ENCODE measurements at regions not wholly inside any gene's neighbourhood (a gene's known extent, or its start where the extent isn't known, plus 50 kb on each side); places are given as distances from the start of the nearest gene placed in this dataset.

- no peak for DNase-seq (ENCODE audit: low spot score)
Observed at GRCh38 chr16:79717333-79718137, 117.0 kb upstream of the MAF start.

- DNase-seq (ENCODE audit: low spot score), result no peak
Observed at GRCh38 chr16:79716645-79717332, 116.3 kb upstream of the MAF start.

- DNase-seq (ENCODE audit: low spot score), result no peak
Observed at GRCh38 chr16:79715061-79715460, 114.5 kb upstream of the MAF start.

GRCh38 chr16:79714440-79714839, 113.9 kb upstream of the MAF start:
- no peak for DNase-seq (ENCODE audit: low spot score)

- no peak for DNase-seq (ENCODE audit: low spot score)
Observed at GRCh38 chr16:79713609-79714309, 113.2 kb upstream of the MAF start.

GRCh38 chr16:79712276-79712675, 111.7 kb upstream of the MAF start:
- DNase-seq (ENCODE audit: low spot score), result no peak

GRCh38 chr16:79707876-79708275, 107.3 kb upstream of the MAF start:
- DNase-seq (ENCODE audit: low spot score), result no peak

- DNase-seq (ENCODE audit: low spot score), result no peak
Observed at GRCh38 chr16:79703066-79703465, 102.5 kb upstream of the MAF start.

GRCh38 chr16:79698341-79698753, 97.8 kb upstream of the MAF start:
- no peak for DNase-seq (ENCODE audit: low spot score)

GRCh38 chr16:79697562-79698112, 97.1 kb upstream of the MAF start:
- DNase-seq (ENCODE audit: low spot score), result no peak

- DNase-seq (ENCODE audit: low spot score), result no peak
Observed at GRCh38 chr16:79691007-79691406, 90.5 kb upstream of the MAF start.

- no peak for DNase-seq (ENCODE audit: low spot score)
Observed at GRCh38 chr16:79690159-79690558, 89.6 kb upstream of the MAF start.

- no peak for DNase-seq (ENCODE audit: low spot score)
Observed at GRCh38 chr16:79687249-79688130, 87.0 kb upstream of the MAF start.

- no peak for DNase-seq (ENCODE audit: low spot score)
Observed at GRCh38 chr16:79685871-79686270, 85.3 kb upstream of the MAF start.

GRCh38 chr16:79679334-79679733, 78.8 kb upstream of the MAF start:
- DNase-seq (ENCODE audit: low spot score), result no peak

GRCh38 chr16:79677799-79678530, 77.4 kb upstream of the MAF start:
- no peak for DNase-seq (ENCODE audit: low spot score)

- no peak for DNase-seq (ENCODE audit: low spot score)
Observed at GRCh38 chr16:79673635-79674034, 73.1 kb upstream of the MAF start.

- no peak for DNase-seq (ENCODE audit: low spot score)
Observed at GRCh38 chr16:79672524-79672923, 72.0 kb upstream of the MAF start.

- no peak for DNase-seq (ENCODE audit: low spot score)
Observed at GRCh38 chr16:79668502-79668901, 68.0 kb upstream of the MAF start.

GRCh38 chr16:79665970-79666369, 65.4 kb upstream of the MAF start:
- no peak for DNase-seq (ENCODE audit: low spot score)

GRCh38 chr16:79664407-79664806, 63.9 kb upstream of the MAF start:
- DNase-seq (ENCODE audit: low spot score), result no peak
